ENCODE measurements at regions not wholly inside any gene's neighbourhood (a gene's known extent, or its start where the extent isn't known, plus 50 kb on each side); places are given as distances from the start of the nearest gene placed in this dataset.

- WGBS, 2 experiments (ENCODE audit: extremely low coverage in 2 of 2, insufficient read length in 1 of 2) = no CpG with 5 or more reads among the region's 1 CpG
- Histone ChIP-seq H3K4me3 (ENCODE audit: insufficient read depth, low read depth, low read length) (no peak overlapping the region), H3K4me1 (ENCODE audit: control insufficient read depth, insufficient read depth, low read length) (no peaks in the 10 kb centered on the region), H2AFZ (replicated peaks; ENCODE audit: low read length, poor library complexity) (no peak overlapping the region), H3K4ac (ENCODE audit: low read depth, low read length) (no peak overlapping the region), H3K9me3 (ENCODE audit: control insufficient read depth, insufficient read depth, low read length) (peaks cover 3% of the 10 kb centered on the region; the same call in 1 of the 2 replicates), H3K9ac (ENCODE audit: low read depth, low read length) (no peak overlapping the region), H2BK20ac (ENCODE audit: low read depth, low read length) (no peak overlapping the region), H2BK120ac (ENCODE audit: low read depth, low read length) (no peak overlapping the region), H4K8ac (ENCODE audit: low read depth in 2 of 2, low read length in 2 of 2) (no peak overlapping the region), H3K56ac (ENCODE audit: extremely low read depth, insufficient read depth, low read length) (no peak overlapping the region), H3K14ac (replicated peaks; ENCODE audit: low read depth, low read length) (no peak overlapping the region), H4K91ac (ENCODE audit: insufficient read depth, low read depth, low read length) (no peak overlapping the region), H2BK15ac (ENCODE audit: low read depth, low read length) (no peak overlapping the region), H2AK9ac (replicated peaks; ENCODE audit: low read depth, low read length, poor library complexity) (no peak overlapping the region), H3K27me3 (ENCODE audit: control insufficient read depth, insufficient read depth, low read length) (no peaks in the 10 kb centered on the region), H2AK5ac (ENCODE audit: low read depth, low read length) (no peak overlapping the region), H4K20me1 (ENCODE audit: insufficient read depth, low read length) (no peaks in the 10 kb centered on the region), H3K23ac (ENCODE audit: low read depth, low read length) (no peak overlapping the region), H3K18ac (ENCODE audit: low read depth, low read length) (no peak overlapping the region), H4K5ac (ENCODE audit: low read depth, low read length) (no peak overlapping the region), H3K27ac (ENCODE audit: insufficient read depth, low read length) (no peak overlapping the region), H3K4me2 (ENCODE audit: low read depth, low read length) (no peak overlapping the region), H3K79me1 (ENCODE audit: low read depth in 1 of 2, low read length in 2 of 2) (no peaks in the 10 kb centered on the region), H3K36me3 (ENCODE audit: control insufficient read depth, insufficient read depth, low read length) (no peaks in the 10 kb centered on the region), H3K9me1 (ENCODE audit: insufficient read depth, low read length) (no peaks in the 10 kb centered on the region), H2BK5ac (ENCODE audit: low read depth, low read length, poor library complexity, severe bottlenecking) (no peak overlapping the region)
- intact Hi-C loops (cut with micrococcal nuclease) (no loop called here), in situ Hi-C loops (cut with MboI; ENCODE audit: low sequenced_read_pairs) (no loop called here), dilution Hi-C loops (cut with HindIII; ENCODE audit: low sequenced_read_pairs, unreplicated experiment) (no loop called here)
- ChIA-PET CTCF (no interaction called here), POLR2A (ENCODE audit: unreplicated experiment) (no interaction called here)
- no peak for DNase-seq
- TF ChIP-seq RFX5 (IDR thresholded peaks at IDR 0.05; ENCODE audit: low read depth, low read length) (no peak), USF2 (IDR thresholded peaks at IDR 0.05; ENCODE audit: low read depth, low read length) (no peak), MXI1 (IDR thresholded peaks at IDR 0.05; ENCODE audit: borderline replicate concordance, low read depth, low read length) (no peak), FOS (IDR thresholded peaks at IDR 0.05; ENCODE audit: low read depth, low read length) (no peak), NFE2L2 (IDR thresholded peaks at IDR 0.05; ENCODE audit: low read depth, low read length) (no peak), RAD21 (IDR thresholded peaks at IDR 0.05; ENCODE audit: low read length) (no peak), MAZ (IDR thresholded peaks at IDR 0.05; ENCODE audit: borderline replicate concordance, low read depth, low read length) (no peak), ELK1 (IDR thresholded peaks at IDR 0.05; ENCODE audit: borderline replicate concordance, low read depth, low read length) (no peak), CHD1 (IDR thresholded peaks at IDR 0.05; ENCODE audit: low read depth, low read length) (no peak), SMC3 (IDR thresholded peaks at IDR 0.05; ENCODE audit: low read depth, low read length) (no peak), BHLHE40 (IDR thresholded peaks at IDR 0.05; ENCODE audit: low read depth, low read length) (no peak), CEBPB (IDR thresholded peaks at IDR 0.05; ENCODE audit: low read depth, low read length) (no peak), POLR2A (IDR thresholded peaks at IDR 0.05; ENCODE audit: low read depth, low read length) (no peak), RCOR1 (IDR thresholded peaks at IDR 0.05; ENCODE audit: insufficient replicate concordance, low read length) (no peak), MAFK (IDR thresholded peaks at IDR 0.05; ENCODE audit: low read depth, low read length) (no peak), CTCF (conservative IDR thresholded peaks at IDR 0.05; ENCODE audit: low read depth, low read length) (no peak)
- ATAC-seq (ENCODE audit: low read depth) = no peak
- BruUV-seq (replicated peaks) = no TSS peak
Measured at GRCh38 chr3:166663194-166663593, 716.9 kb downstream of the ZBBX start.

All from IMR-90 (cell line).